Omental fat pad (tissue), 3 donors: ENCODE measurements at regions not wholly inside any gene's neighbourhood (a gene's known extent, or its start where the extent isn't known, plus 50 kb on each side); places are given as distances from the start of the nearest gene placed in this dataset.

Experiments used
- ATAC-seq: fragments of 150-250 bp; one replicate; pipeline ENCODE4 v1.9.1; 2016; ENCODE audit warnings: mild to moderate bottlenecking, moderate library complexity; ENCODE audit not compliant: low FRiP score
- DNase-seq: peaks from one replicate; pipeline ENCODE4 v3.0.0-alpha.2; 2019; ENCODE audit warnings: low spot score
- TF ChIP-seq, protein P1 (sequence below), 3 donors: fragments of 450-650 bp; IDR thresholded peaks; one replicate each; pipeline ENCODE4 v1.5.1; 2016 to 2017; ENCODE audit warnings: antibody characterized with exemption in 3 of 3, mild to moderate bottlenecking in 3 of 3, moderate library complexity in 2 of 3

DNA sequence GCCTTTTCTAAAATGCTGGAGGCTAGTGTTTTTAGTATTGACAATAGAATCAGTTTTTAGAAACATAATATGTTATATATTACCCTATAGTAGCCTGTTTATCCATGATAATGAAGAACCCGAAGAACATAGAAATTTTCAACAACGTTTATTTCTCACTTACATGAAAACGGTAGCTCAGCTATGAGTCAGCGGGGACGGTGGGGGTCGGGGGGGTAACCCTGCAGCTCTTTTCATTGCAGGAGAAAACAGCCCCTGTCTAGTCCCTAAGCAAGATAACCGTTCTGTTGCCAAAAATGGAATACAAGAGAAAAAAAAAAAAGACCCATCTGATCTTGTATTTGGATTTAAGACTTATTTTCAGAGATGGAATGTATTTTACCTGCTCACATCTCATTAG, 1758.4 kb upstream of the AGA start:
- no peak for ATAC-seq

DNA sequence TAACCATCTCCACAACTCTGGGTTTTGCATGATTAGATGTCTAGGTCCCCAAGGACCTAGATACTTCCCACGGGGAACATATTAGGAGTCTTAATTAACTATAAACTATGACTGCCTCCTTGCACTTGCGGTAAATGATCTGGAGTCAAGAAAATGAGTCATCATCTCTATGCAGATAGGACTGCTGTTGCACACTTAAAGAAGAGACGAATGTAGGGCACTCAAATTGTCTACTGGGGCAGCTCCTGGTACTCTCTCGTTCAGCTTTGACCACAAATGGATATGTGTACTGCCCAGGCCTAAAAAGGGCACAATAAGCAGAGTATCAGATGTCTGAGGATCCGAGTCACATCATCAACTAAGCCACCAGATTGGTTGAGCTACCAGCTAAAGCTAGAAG, 1783.4 kb upstream of the AGA start:
- DNase-seq (no peak), ATAC-seq (no peak)
- TF ChIP-seq, protein P1, sequence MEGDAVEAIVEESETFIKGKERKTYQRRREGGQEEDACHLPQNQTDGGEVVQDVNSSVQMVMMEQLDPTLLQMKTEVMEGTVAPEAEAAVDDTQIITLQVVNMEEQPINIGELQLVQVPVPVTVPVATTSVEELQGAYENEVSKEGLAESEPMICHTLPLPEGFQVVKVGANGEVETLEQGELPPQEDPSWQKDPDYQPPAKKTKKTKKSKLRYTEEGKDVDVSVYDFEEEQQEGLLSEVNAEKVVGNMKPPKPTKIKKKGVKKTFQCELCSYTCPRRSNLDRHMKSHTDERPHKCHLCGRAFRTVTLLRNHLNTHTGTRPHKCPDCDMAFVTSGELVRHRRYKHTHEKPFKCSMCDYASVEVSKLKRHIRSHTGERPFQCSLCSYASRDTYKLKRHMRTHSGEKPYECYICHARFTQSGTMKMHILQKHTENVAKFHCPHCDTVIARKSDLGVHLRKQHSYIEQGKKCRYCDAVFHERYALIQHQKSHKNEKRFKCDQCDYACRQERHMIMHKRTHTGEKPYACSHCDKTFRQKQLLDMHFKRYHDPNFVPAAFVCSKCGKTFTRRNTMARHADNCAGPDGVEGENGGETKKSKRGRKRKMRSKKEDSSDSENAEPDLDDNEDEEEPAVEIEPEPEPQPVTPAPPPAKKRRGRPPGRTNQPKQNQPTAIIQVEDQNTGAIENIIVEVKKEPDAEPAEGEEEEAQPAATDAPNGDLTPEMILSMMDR (IDR thresholded peaks at IDR 0.05): no peak

More for the DNA sequence above, 1758.4 kb upstream of the AGA start:
- DNase-seq: no peak
- TF ChIP-seq, protein P1 (IDR thresholded peaks at IDR 0.05): no peak

DNA sequence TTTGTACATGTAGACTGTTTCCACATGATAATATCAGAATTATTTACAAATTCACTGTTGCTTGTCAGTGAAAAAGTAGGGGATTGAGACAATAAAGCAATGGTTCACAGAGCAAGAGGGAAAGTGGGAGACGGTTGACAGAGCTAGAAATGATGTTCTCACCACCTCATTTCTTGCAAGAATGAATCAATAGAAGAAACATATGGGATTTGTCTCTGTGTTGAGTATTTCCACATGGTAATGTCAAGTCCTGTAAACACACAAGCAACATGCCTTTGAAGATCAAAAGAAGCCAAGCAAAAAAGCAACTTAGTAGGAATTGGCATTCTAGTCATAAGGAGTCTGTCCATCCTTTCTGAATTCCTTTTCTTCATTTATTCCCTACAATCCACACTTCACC, 1806.6 kb upstream of the AGA start:
- TF ChIP-seq, protein P1 (IDR thresholded peaks at IDR 0.05): no peak
- DNase-seq (no peak), ATAC-seq (no peak)

- ATAC-seq (no peak), DNase-seq (no peak)
- TF ChIP-seq, protein P1 (IDR thresholded peaks at IDR 0.05): no peak
These were observed 1826.6 kb upstream of the AGA start for GRCh38 chr4:179268791-179269190.

- ATAC-seq (no peak), DNase-seq (no peak)
- TF ChIP-seq, protein P1 (IDR thresholded peaks at IDR 0.05): no peak
These were observed 1830.0 kb upstream of the AGA start for GRCh38 chr4:179272282-179272681.

DNA sequence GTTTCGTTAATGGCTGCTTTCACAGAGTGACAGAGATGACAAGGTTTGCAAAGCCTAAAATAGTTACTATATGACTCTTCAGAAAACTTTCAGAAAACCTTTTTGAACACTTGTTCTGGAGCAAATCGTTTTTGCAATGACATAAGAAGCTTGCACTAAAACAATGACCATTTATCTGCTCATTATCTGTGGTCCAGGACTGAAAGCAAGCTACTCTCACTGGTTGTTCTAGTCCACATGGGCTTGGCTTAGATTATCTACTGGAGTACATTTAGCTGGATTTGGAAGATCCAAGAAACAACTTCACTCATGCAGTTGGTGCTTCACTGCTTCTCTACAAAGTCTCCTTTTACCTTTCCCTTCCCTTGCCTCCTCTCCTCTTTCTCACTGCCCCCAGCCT, 1836.4 kb upstream of the AGA start:
- TF ChIP-seq, protein P1 (IDR thresholded peaks at IDR 0.05): no peak
- DNase-seq (no peak), ATAC-seq (no peak)

- DNase-seq: no peak
- TF ChIP-seq, protein P1 (IDR thresholded peaks at IDR 0.05): no peak
- no peak for ATAC-seq
These were observed 1843.5 kb upstream of the AGA start for GRCh38 chr4:179285696-179286095.
